ENCODE measurements at regions not wholly inside any gene's neighbourhood (a gene's known extent, or its start where the extent isn't known, plus 50 kb on each side); places are given as distances from the start of the nearest gene placed in this dataset.
A peak's percentile ranks its signal among the peaks of the same experiment; 100 is the strongest.

- no peak for DNase-seq (ENCODE audit: low read depth, low spot score)
- in situ Hi-C loops (cut with HindIII; ENCODE audit: low pct_unique_long_range_greater_than_20kb, low sequenced_read_pairs), result no loop called here
Observed at GRCh38 chr1:59066236-59066635, 230.7 kb upstream of the FGGY start.

- in situ Hi-C loops (cut with HindIII; ENCODE audit: low pct_unique_long_range_greater_than_20kb, low sequenced_read_pairs), result no loop called here
- no peak for DNase-seq (ENCODE audit: low read depth, low spot score)
Observed at GRCh38 chr1:59070610-59071009, 226.3 kb upstream of the FGGY start.

GRCh38 chr1:59071289-59071688, 225.6 kb upstream of the FGGY start:
- DNase-seq (ENCODE audit: low read depth, low spot score), result peak; percentile 22
- in situ Hi-C loops (cut with HindIII; ENCODE audit: low pct_unique_long_range_greater_than_20kb, low sequenced_read_pairs), result no loop called here

DNA sequence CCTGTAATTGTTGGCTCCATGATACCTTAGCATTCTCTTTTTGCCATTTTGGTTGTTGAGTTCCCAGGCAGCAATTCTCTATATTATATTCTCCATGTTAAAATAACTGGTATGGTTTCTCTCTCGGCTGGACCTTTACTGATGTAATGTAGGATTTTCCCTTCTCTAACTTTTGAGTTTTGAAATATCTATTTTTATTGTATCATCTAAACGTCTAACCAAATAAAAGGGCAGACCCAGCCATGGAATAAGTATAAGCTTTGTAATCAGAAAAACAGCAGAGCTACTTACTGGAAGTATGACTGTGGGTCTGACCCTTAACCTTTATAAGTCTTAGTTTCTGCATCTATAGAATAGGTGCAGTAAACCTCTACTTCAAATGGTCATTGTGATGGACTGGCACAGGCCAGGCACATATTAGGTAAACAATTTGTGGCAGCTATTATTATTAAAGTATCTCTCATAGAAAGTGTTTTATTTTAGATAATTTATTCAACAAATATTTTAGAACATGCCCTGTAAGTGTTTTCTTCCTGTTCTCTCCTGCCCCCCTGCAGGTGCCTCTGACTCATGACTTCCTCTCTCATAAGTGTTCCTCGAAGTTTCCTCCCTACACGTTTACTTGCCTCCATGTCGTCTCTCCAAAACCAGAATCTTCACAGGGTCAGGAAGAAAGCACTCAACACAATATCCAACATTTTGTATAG, 224.9 kb upstream of the FGGY start:
- DNase-seq (ENCODE audit: low read depth, low spot score), result no peak
- in situ Hi-C loops (cut with HindIII; ENCODE audit: low pct_unique_long_range_greater_than_20kb, low sequenced_read_pairs), result no loop called here

- DNase-seq (ENCODE audit: low read depth, low spot score), result no peak
- in situ Hi-C loops (cut with HindIII; ENCODE audit: low pct_unique_long_range_greater_than_20kb, low sequenced_read_pairs), result no loop called here
Observed at GRCh38 chr1:59072583-59072947, 224.3 kb upstream of the FGGY start.

DNA sequence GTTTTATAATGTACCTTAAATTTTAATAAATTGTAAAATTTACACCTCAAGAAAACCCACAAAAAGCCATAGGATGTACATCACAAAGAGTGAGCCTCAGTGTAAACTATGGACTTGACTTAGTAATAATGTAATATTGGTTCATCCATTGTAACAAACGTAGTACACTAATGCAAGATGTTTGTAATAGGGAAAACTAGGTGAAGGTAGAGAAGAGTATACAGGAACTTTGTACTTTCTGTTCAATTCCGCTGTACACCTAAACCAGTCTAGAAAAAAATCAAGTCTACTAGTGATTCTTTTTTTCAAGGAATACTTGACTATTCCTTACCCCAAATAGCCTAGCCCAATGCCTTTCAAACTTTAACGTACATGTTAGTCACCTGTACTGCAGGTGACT, 222.3 kb upstream of the FGGY start:
- in situ Hi-C loops (cut with HindIII; ENCODE audit: low pct_unique_long_range_greater_than_20kb, low sequenced_read_pairs), result no loop called here
- no peak for DNase-seq (ENCODE audit: low read depth, low spot score)

GRCh38 chr1:59075021-59075420, 221.9 kb upstream of the FGGY start:
- no peak for DNase-seq (ENCODE audit: low read depth, low spot score)
- in situ Hi-C loops (cut with HindIII; ENCODE audit: low pct_unique_long_range_greater_than_20kb, low sequenced_read_pairs), result no loop called here

- peak; percentile 14 for DNase-seq (ENCODE audit: low read depth, low spot score)
- in situ Hi-C loops (cut with HindIII; ENCODE audit: low pct_unique_long_range_greater_than_20kb, low sequenced_read_pairs), result no loop called here
Observed at GRCh38 chr1:59076612-59077011, 220.3 kb upstream of the FGGY start.

GRCh38 chr1:59077466-59078069, 219.3 kb upstream of the FGGY start:
- no peak for DNase-seq (ENCODE audit: low read depth, low spot score)
- in situ Hi-C loops (cut with HindIII; ENCODE audit: low pct_unique_long_range_greater_than_20kb, low sequenced_read_pairs), result no loop called here

DNA sequence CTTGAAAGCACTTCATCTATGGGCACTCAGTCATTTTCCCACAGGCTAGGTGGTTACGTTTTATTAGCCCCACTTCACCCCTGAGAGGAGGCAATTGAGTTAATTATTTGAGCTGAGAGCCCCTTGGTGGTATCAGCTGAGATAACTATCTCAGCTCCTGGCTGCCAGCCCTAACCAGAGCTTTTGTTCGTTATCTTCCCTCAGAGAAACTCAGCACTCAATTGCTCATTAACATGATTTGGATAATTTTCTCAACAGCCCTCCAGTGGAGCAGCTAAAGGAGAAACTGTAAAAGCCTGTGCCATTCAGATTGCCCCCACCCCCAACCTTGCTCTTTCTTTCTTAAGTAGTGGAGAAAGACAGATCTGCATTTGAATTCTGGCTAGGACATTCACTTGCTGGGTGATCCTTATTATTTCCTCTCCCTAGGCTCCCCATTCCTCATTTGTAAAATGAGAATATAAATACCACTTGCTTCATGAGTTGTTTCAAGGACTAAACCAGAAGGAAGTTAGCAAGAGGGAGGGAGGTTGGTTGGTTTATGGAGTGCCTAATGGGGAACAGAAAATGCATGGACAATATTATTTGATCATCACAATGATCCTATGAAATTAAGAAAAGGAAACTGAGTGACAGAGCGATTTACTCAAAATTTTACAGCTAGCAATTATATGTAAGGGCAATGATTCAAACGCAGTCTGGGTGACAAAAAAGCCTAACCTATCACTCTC, 218.7 kb upstream of the FGGY start:
- in situ Hi-C loops (cut with HindIII; ENCODE audit: low pct_unique_long_range_greater_than_20kb, low sequenced_read_pairs), result no loop called here
- DNase-seq (ENCODE audit: low read depth, low spot score), result no peak

DNA sequence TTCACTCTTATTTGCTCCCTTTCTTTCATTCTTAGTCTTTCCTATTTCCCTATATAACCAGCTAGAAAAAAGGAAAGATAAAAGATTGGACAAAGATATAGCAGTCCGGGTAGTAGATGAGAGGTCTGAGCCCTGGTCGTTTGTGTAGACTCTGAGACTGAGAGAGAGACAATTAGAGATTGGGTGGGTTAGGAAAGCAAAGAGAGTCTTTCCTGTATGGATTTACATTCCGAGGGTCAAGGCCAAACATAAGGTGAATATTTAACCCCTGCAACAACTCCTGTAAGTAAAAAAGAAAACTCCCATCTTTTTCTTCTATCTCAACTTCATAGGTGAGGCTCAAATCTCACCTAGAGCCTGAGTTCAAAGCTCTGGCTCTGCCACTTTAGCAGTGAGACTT, 218.0 kb upstream of the FGGY start:
- no peak for DNase-seq (ENCODE audit: low read depth, low spot score)
- in situ Hi-C loops (cut with HindIII; ENCODE audit: low pct_unique_long_range_greater_than_20kb, low sequenced_read_pairs), result no loop called here

- no peak for DNase-seq (ENCODE audit: low read depth, low spot score)
- in situ Hi-C loops (cut with HindIII; ENCODE audit: low pct_unique_long_range_greater_than_20kb, low sequenced_read_pairs), result no loop called here
Observed at GRCh38 chr1:59079434-59080140, 217.3 kb upstream of the FGGY start.

DNA sequence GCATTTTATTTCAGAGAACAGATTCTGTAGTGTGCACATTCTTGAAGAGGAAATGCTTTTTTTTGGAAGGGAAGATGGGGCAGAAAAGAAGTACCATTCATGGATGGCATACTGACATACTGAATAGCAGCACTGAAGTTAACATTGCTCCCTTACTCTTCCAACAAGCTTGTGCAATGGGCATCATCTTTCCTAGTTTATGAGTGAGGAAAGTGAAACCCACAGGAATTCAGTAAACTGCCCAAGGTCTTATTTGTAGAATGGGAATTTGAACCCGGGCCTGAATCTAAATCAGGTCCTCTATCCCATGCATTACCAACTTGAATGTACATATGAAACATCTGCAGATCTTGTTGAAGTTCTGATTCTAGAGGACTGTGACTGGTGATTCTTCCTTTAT, 215.7 kb upstream of the FGGY start:
- in situ Hi-C loops (cut with HindIII; ENCODE audit: low pct_unique_long_range_greater_than_20kb, low sequenced_read_pairs), result no loop called here
- DNase-seq (ENCODE audit: low read depth, low spot score), result no peak

DNA sequence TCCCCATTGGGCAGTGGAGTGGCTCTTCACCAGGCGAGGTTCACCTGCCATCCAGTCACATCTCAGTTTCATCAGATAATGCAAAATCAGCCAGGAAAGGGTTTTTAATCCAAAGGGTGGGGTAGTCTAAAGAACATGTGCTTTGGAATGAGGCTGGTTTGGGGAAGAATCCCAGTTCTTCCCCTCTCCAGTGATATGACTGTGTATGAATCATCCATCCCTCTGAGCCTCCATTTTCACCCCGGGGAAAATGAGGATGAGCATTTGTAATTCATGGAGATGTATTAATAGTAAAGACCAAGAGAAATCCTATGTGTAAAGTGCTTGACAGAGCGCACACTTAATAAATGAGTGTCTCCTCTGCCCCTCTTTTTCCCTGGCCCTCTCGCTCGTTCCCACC, 215.1 kb upstream of the FGGY start:
- in situ Hi-C loops (cut with HindIII; ENCODE audit: low pct_unique_long_range_greater_than_20kb, low sequenced_read_pairs), result no loop called here
- no peak for DNase-seq (ENCODE audit: low read depth, low spot score)

DNA sequence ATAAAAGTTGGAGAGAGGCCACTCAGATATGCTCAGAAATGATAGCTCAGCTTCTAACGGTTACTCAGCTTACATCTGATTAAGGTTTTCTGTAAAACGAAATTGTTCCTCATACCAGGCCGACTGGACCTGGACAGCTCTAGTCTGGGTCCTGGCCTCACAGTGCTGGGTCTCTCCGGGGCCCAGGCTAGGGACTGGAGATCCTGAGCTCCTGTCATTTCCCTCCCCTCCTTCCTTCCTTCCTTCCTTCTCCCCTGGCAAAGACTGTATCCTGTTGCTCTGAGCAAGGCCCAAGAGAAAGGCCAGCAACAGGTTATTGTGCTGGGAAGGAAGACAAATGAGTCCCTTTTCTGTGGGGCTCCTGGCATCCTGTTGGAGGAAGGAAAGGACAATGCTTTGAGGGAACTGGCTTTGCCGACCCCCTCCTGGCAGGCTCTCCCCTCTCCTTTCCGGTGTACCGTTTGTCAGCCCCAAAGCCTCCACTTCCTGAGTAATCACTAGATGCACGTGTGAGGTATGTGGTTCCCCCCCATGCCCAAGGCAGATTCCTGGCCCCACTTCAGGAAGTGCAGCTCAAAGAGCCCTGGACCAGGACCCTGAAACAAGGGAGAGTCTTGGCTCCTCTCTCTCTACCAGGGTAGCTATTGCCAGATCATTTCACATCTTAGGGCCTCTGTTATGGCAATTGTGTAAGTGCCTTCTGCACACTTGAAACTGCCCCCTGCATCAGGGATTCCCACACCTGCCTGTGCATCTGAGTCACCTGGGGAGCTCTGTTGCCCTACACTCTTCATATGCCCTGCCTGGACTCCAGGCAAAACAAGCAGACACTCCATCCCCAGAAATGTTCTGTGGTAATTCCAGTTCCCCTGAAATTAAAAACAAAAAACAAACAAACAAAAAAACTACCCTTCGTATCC, 212.7 kb upstream of the FGGY start:
- in situ Hi-C loops (cut with HindIII; ENCODE audit: low pct_unique_long_range_greater_than_20kb, low sequenced_read_pairs), result no loop called here
- no peak for DNase-seq (ENCODE audit: low read depth, low spot score)

GRCh38 chr1:59085101-59085500, 211.8 kb upstream of the FGGY start:
- no peak for DNase-seq (ENCODE audit: low read depth, low spot score)

GRCh38 chr1:59089036-59089798, 207.7 kb upstream of the FGGY start:
- DNase-seq (ENCODE audit: low read depth, low spot score), result no peak
- in situ Hi-C loops (cut with HindIII; ENCODE audit: low pct_unique_long_range_greater_than_20kb, low sequenced_read_pairs), result no loop called here

More at GRCh38 chr1:59085101-59085500, 211.8 kb upstream of the FGGY start:
- in situ Hi-C loops (cut with HindIII; ENCODE audit: low pct_unique_long_range_greater_than_20kb, low sequenced_read_pairs), result no loop called here
